Smooth muscle cell (in vitro differentiated cells): ENCODE measurements at regions not wholly inside any gene's neighbourhood (a gene's known extent, or its start where the extent isn't known, plus 50 kb on each side); places are given as distances from the start of the nearest gene placed in this dataset.

Source experiments
- DNase-seq: peaks from one replicate; lab custom pipeline; 2025; ENCODE audit not compliant: unreplicated experiment; lab: John Stamatoyannopoulos, UW
- H2AFZ ChIP-seq: fragments of 200-600 bp; sonication (generic); 2 replicates; pipeline ENCODE4 v1.6.0; 2016; ENCODE audit warnings: antibody characterized with exemption, low read depth, mild to moderate bottlenecking
- H3F3A ChIP-seq: fragments of 200-600 bp; sonication (generic); 2 replicates; pipeline ENCODE4 v1.6.0; 2017; ENCODE audit warnings: antibody characterized with exemption, low read depth
- H3K27ac ChIP-seq: fragments of 200-600 bp; sonication (generic); 2 replicates; pipeline ENCODE4 v1.5.1; 2016; ENCODE audit warnings: low read depth, mild to moderate bottlenecking
- H3K27me3 ChIP-seq: fragments of 200-600 bp; sonication (generic); 2 replicates; pipeline ENCODE4 v1.6.1; 2016; ENCODE audit warnings: low read depth, mild to moderate bottlenecking
- H3K36me3 ChIP-seq: fragments of 200-600 bp; sonication (generic); 2 replicates; pipeline ENCODE4 v1.5.1; 2016; ENCODE audit warnings: low read depth
- H3K4me1 ChIP-seq: fragments of 200-600 bp; sonication (generic); 2 replicates; pipeline ENCODE4 v1.5.1; 2016; ENCODE audit warnings: low read depth
- H3K4me2 ChIP-seq: fragments of 200-600 bp; sonication (generic); 2 replicates; pipeline ENCODE4 v1.6.0; 2016; ENCODE audit warnings: mild to moderate bottlenecking
- H3K4me3 ChIP-seq: fragments of 200-600 bp; sonication (generic); 2 replicates; pipeline ENCODE4 v1.5.1; 2016; ENCODE audit warnings: mild to moderate bottlenecking
- H3K79me2 ChIP-seq: fragments of 200-600 bp; sonication (generic); 2 replicates; pipeline ENCODE4 v1.6.0; 2016; ENCODE audit warnings: low read depth, mild to moderate bottlenecking
- H3K9ac ChIP-seq: fragments of 200-600 bp; sonication (generic); 2 replicates; pipeline ENCODE4 v1.6.0; 2016; ENCODE audit warnings: low read depth
- H3K9me3 ChIP-seq: fragments of 200-600 bp; sonication (generic); replicated peaks from 2 replicates; pipeline ENCODE4 v1.5.1; 2016; ENCODE audit warnings: low read depth
- H4K20me1 ChIP-seq: fragments of 200-600 bp; sonication (generic); 2 replicates; pipeline ENCODE4 v1.6.0; 2016; ENCODE audit warnings: low read depth
- CTCF ChIP-seq: fragments of 200-600 bp; sonication (generic); IDR thresholded peaks from 2 replicates; pipeline ENCODE4 v1.5.1; 2017; ENCODE audit warnings: borderline replicate concordance, mild to moderate bottlenecking, antibody characterized with exemption; ENCODE audit not compliant: insufficient read depth, poor library complexity, severe bottlenecking
- WGBS: methylation state at CpG from one replicate; pipeline ENCODE4 v1.1.7; 2016; ENCODE audit warnings: low lambda C conversion rate; 5-methylcytosine and 5-hydroxymethylcytosine counted together

- Histone ChIP-seq H3K27me3 (no peaks in the 10 kb centered on the region), H3K9me3 (no peaks in the 10 kb centered on the region), H2AFZ (peak overlapping the region; percentile 58), H3K79me2 (no peaks in the 10 kb centered on the region), H4K20me1 (no peaks in the 10 kb centered on the region), H3K9ac (peak overlapping the region; percentile 36), H3K36me3 (no peaks in the 10 kb centered on the region), H3K4me3 (peak overlapping the region; percentile 35), H3K27ac (peak overlapping the region; percentile 60), H3K4me1 (peaks cover 11% of the 10 kb centered on the region), H3K4me2 (peak overlapping the region; percentile 77), H3F3A (no peaks in the 10 kb centered on the region)
- WGBS, result 96% methylated on average over 3 of the region's 3 CpGs
- DNase-seq, result no peak
- TF ChIP-seq CTCF, result no peak
These were observed 77.5 kb upstream of the SERTAD2 start for GRCh38 chr2:64731263-64731643.

- Histone ChIP-seq H2AFZ (peak overlapping the region; percentile 58), H4K20me1 (no peaks in the 10 kb centered on the region), H3K4me1 (peaks cover 11% of the 10 kb centered on the region), H3K36me3 (no peaks in the 10 kb centered on the region), H3K4me3 (no peak overlapping the region), H3F3A (no peaks in the 10 kb centered on the region), H3K79me2 (no peaks in the 10 kb centered on the region), H3K9me3 (no peaks in the 10 kb centered on the region), H3K27me3 (no peaks in the 10 kb centered on the region), H3K27ac (no peak overlapping the region), H3K9ac (no peak overlapping the region), H3K4me2 (no peak overlapping the region)
- no peak for DNase-seq
- WGBS, result 93% methylated on average over 5 of the region's 5 CpGs
- no peak for TF ChIP-seq CTCF
These were observed 78.0 kb upstream of the SERTAD2 start for GRCh38 chr2:64731746-64732145.

- Histone ChIP-seq H3K4me3 (no peak overlapping the region), H3K36me3 (no peaks in the 10 kb centered on the region), H3K27ac (no peak overlapping the region), H3K4me1 (peaks cover 11% of the 10 kb centered on the region), H2AFZ (no peak overlapping the region), H3K27me3 (no peaks in the 10 kb centered on the region), H3K79me2 (peaks cover 3% of the 10 kb centered on the region), H3K9me3 (no peaks in the 10 kb centered on the region), H3K9ac (no peak overlapping the region), H3F3A (no peaks in the 10 kb centered on the region), H4K20me1 (no peaks in the 10 kb centered on the region), H3K4me2 (no peak overlapping the region)
- WGBS, result 89% methylated on average over 4 of the region's 4 CpGs
- no peak for TF ChIP-seq CTCF
- no peak for DNase-seq
These were observed 78.4 kb upstream of the SERTAD2 start for GRCh38 chr2:64732146-64732545.

DNA sequence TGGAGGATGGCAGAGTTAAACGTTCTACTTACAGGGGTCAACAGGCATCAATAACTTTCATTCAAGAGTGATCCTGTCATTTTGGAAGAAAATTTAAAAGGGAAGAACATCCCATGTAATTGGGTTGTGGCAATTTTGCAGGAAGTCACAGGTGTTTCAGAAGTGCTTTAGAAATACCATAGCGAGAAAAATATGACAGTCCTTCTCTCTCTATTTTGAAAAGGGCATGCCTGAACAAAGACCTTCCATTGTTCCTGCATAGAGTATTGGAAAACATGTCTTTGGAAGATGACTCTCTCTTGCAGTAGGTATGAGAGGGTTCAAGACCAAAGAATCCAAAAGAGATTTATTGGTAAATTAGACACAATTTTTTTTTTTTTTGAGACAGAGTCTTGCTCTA, 81.8 kb upstream of the SERTAD2 start:
- Histone ChIP-seq H2AFZ (no peak overlapping the region), H3F3A (no peaks in the 10 kb centered on the region), H3K36me3 (no peaks in the 10 kb centered on the region), H3K4me1 (peaks cover 5% of the 10 kb centered on the region), H3K27ac (no peak overlapping the region), H3K4me2 (no peak overlapping the region), H3K9ac (no peak overlapping the region), H3K27me3 (no peaks in the 10 kb centered on the region), H4K20me1 (no peaks in the 10 kb centered on the region), H3K4me3 (no peak overlapping the region), H3K79me2 (peaks cover 3% of the 10 kb centered on the region), H3K9me3 (no peaks in the 10 kb centered on the region)
- DNase-seq, result no peak
- no peak for TF ChIP-seq CTCF
- WGBS, result 81% methylated on average over 2 of the region's 2 CpGs
